HEK293T (cell line): ENCODE measurements at regions not wholly inside any gene's neighbourhood (a gene's known extent, or its start where the extent isn't known, plus 50 kb on each side); places are given as distances from the start of the nearest gene placed in this dataset.

Experiments used
- BHLHE40 ChIP-seq: fragments of 450-650 bp; IDR thresholded peaks from 2 replicates; pipeline ENCODE4 v1.6.1; 2016; ENCODE audit warnings: mild to moderate bottlenecking, moderate library complexity, borderline replicate concordance
- CTBP1 ChIP-seq: fragments of 450-650 bp; IDR thresholded peaks from 2 replicates; pipeline ENCODE4 v1.6.1; 2016; ENCODE audit warnings: borderline replicate concordance
- ELF4 ChIP-seq: fragments of 450-650 bp; IDR thresholded peaks from 2 replicates; pipeline ENCODE4 v1.6.1; 2017; ENCODE audit warnings: antibody characterized with exemption
- FOXM1 ChIP-seq: fragments of 450-650 bp; IDR thresholded peaks from 2 replicates; pipeline ENCODE4 v1.6.1; 2017; ENCODE audit warnings: mild to moderate bottlenecking, borderline replicate concordance
- L3MBTL2 ChIP-seq: fragments of 450-650 bp; conservative IDR thresholded peaks from 2 replicates; pipeline ENCODE4 v1.6.1; 2016; ENCODE audit warnings: mild to moderate bottlenecking
- PKNOX1 ChIP-seq: fragments of 450-650 bp; IDR thresholded peaks from 2 replicates; pipeline ENCODE4 v1.6.1; 2016
- SUZ12 ChIP-seq: fragments of 450-650 bp; IDR thresholded peaks from 2 replicates; pipeline ENCODE4 v1.6.1; 2016; ENCODE audit warnings: mild to moderate bottlenecking
- TARDBP ChIP-seq: fragments of 450-650 bp; IDR thresholded peaks from 2 replicates; pipeline ENCODE4 v1.6.1; 2016
- ZNF384 ChIP-seq: fragments of 450-650 bp; IDR thresholded peaks from 2 replicates; pipeline ENCODE4 v1.6.1; 2016

GRCh38 chr2:33784488-33784887 lies 185.4 kb upstream of the FAM98A start:
- TF ChIP-seq ZNF384 = no peak
- TF ChIP-seq ELF4 = no peak
- no peak for TF ChIP-seq TARDBP
- TF ChIP-seq PKNOX1 = no peak
- TF ChIP-seq BHLHE40 = no peak
- no peak for TF ChIP-seq CTBP1
- TF ChIP-seq L3MBTL2 = no peak
- TF ChIP-seq SUZ12 = no peak
- TF ChIP-seq FOXM1 = no peak
